ENCODE measurements at regions not wholly inside any gene's neighbourhood (a gene's known extent, or its start where the extent isn't known, plus 50 kb on each side); places are given as distances from the start of the nearest gene placed in this dataset.

DNA sequence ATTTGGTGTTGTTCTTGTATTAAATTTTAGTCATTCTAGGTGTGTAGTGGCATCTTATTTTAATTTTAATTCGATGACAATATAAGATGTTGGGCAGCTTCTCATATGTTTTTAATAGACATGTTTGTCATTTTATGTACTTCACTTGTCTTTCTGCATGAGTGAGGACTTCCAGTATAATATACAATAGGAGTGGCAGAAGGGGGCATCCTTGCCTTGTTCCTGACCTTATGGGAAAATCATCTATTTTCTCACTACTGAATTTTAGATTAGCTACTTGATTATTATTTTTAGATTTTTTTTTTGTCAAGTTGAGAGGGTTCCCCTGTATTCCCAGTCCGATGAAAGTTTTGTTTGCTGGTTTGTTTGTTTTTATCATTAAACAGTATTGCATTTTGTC, 495.2 kb upstream of the GRM3 start:
- Mint-ChIP-seq H3K4me1 (ENCODE audit: low read depth) (no peaks in the 10 kb centered on the region), H3K27me3 (ENCODE audit: low read depth) (no peaks in the 10 kb centered on the region), H3K4me3 (ENCODE audit: unreplicated experiment) (no peak overlapping the region), H3K9me3 (ENCODE audit: low read depth) (no peaks in the 10 kb centered on the region), H3K36me3 (ENCODE audit: low read depth) (no peaks in the 10 kb centered on the region), H3K27ac (ENCODE audit: unreplicated experiment) (no peak overlapping the region)
- TF ChIP-seq, protein P1, sequence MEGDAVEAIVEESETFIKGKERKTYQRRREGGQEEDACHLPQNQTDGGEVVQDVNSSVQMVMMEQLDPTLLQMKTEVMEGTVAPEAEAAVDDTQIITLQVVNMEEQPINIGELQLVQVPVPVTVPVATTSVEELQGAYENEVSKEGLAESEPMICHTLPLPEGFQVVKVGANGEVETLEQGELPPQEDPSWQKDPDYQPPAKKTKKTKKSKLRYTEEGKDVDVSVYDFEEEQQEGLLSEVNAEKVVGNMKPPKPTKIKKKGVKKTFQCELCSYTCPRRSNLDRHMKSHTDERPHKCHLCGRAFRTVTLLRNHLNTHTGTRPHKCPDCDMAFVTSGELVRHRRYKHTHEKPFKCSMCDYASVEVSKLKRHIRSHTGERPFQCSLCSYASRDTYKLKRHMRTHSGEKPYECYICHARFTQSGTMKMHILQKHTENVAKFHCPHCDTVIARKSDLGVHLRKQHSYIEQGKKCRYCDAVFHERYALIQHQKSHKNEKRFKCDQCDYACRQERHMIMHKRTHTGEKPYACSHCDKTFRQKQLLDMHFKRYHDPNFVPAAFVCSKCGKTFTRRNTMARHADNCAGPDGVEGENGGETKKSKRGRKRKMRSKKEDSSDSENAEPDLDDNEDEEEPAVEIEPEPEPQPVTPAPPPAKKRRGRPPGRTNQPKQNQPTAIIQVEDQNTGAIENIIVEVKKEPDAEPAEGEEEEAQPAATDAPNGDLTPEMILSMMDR (IDR thresholded peaks at IDR 0.05) = no peak
- DNase-seq (ENCODE audit: low spot score) = no peak

DNA sequence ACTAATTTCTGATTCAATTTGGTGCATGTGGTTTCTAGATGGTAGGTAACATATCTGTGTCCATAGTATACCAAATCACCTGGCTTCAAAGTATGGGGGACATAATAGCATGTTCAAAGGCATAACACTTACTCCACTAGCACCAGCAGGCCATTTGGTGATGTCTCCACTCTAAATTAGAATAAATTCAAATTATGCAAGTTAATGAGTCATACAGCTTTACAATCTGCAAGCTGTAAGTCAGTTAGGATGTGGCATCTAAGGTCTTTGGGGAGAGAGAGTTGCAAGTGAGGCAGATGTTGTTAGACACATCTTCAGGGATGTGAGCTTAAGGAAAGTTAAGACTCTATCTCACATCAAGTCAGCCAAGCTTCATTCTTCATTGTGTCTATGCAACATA, 506.4 kb upstream of the GRM3 start:
- H3K4me3 Mint-ChIP-seq (ENCODE audit: unreplicated experiment) = no peak overlapping the region
- H3K9me3 Mint-ChIP-seq (ENCODE audit: low read depth) = peaks cover under 1% of the 10 kb centered on the region
- no peak overlapping the region for H3K27ac Mint-ChIP-seq (ENCODE audit: unreplicated experiment)
- TF ChIP-seq, protein P1 (IDR thresholded peaks at IDR 0.05) = no peak
- DNase-seq (ENCODE audit: low spot score) = no peak
- no peaks in the 10 kb centered on the region for H3K4me1 Mint-ChIP-seq (ENCODE audit: low read depth)
- H3K36me3 Mint-ChIP-seq (ENCODE audit: low read depth) = no peaks in the 10 kb centered on the region
- H3K27me3 Mint-ChIP-seq (ENCODE audit: low read depth) = no peaks in the 10 kb centered on the region

DNA sequence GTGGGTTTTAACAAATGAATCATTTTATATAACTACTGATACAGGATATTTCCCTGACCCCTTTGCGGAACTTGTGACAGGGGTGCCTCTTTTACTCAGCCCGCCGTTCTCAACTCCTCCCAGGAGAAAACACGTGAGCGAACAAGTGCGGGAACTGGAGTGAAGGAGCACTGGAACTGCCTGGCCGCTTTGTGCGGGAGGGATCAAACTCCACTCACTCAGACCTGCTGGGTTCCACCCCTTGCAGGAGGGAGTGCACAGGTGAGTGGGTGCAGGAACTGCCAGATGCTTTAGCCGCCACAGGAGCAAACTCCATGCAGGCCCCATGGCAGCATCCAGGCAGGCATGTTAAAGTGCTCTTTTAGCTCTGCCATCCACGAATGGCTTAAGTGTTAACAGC, 513.4 kb upstream of the GRM3 start:
- H3K4me1 Mint-ChIP-seq (ENCODE audit: low read depth) = no peaks in the 10 kb centered on the region
- H3K4me3 Mint-ChIP-seq (ENCODE audit: unreplicated experiment) = no peak overlapping the region

DNA sequence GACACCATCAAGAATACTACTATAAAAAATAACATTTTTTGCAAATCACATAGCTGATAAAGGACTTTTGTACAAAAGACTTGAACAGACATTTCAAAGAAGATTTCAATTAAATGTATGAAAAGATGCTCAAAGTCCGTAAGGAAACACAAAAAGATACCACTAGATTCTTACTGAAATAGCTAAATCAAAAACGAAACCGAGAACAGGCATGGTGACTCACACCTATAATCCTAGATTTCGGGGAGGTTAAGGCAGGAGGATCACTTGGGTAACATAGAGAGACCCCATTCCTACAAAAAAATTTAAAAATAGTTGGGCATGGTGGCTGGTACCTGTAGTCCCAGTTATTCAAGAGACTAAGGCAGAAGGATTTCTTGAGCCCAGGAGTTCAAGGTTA, 520.2 kb upstream of the GRM3 start:
- Mint-ChIP-seq H3K4me1 (ENCODE audit: low read depth) (no peaks in the 10 kb centered on the region), H3K27me3 (ENCODE audit: low read depth) (peaks cover 3% of the 10 kb centered on the region), H3K9me3 (ENCODE audit: low read depth) (peaks cover 6% of the 10 kb centered on the region), H3K27ac (ENCODE audit: unreplicated experiment) (no peak overlapping the region), H3K4me3 (ENCODE audit: unreplicated experiment) (no peak overlapping the region), H3K36me3 (ENCODE audit: low read depth) (peaks cover 1% of the 10 kb centered on the region)
- TF ChIP-seq, protein P1 (IDR thresholded peaks at IDR 0.05) = no peak
- no peak for DNase-seq (ENCODE audit: low spot score)

More for the DNA sequence above, 513.4 kb upstream of the GRM3 start:
- no peaks in the 10 kb centered on the region for H3K27me3 Mint-ChIP-seq (ENCODE audit: low read depth)
- no peaks in the 10 kb centered on the region for H3K9me3 Mint-ChIP-seq (ENCODE audit: low read depth)
- peak; percentile 78 for DNase-seq (ENCODE audit: low spot score)
- H3K27ac Mint-ChIP-seq (ENCODE audit: unreplicated experiment) = no peak overlapping the region
- TF ChIP-seq, protein P1 (IDR thresholded peaks at IDR 0.05) = no peak
- H3K36me3 Mint-ChIP-seq (ENCODE audit: low read depth) = no peaks in the 10 kb centered on the region

DNA sequence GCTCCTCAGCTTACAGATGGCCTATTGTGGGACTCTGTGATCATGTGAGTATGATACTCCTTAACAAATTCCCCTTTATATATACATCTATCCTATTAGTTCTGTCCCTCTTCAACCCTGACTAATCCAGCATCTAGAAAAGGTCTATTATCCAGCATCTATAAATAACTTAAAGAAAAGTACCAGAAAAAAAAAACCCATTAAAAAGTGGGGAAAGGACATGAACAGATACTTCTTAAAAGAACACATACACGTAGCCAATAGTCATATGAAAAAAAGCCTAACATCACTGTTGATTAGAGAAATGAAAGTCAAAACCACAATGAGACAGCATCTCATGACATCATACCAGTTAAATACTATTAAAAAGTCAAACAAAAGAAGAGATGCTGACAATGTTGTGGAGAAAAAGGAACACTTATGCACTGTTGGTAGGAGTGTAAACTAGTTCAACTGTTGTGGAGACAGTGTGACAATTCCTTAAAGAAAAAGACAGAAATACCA, 549.5 kb upstream of the GRM3 start:
- no peaks in the 10 kb centered on the region for H3K36me3 Mint-ChIP-seq (ENCODE audit: low read depth)
- H3K27ac Mint-ChIP-seq (ENCODE audit: unreplicated experiment) = no peak overlapping the region
- H3K27me3 Mint-ChIP-seq (ENCODE audit: low read depth) = no peaks in the 10 kb centered on the region
- no peak for DNase-seq (ENCODE audit: low spot score)
- TF ChIP-seq, protein P1 (IDR thresholded peaks at IDR 0.05) = no peak
- no peaks in the 10 kb centered on the region for H3K4me1 Mint-ChIP-seq (ENCODE audit: low read depth)
- no peak overlapping the region for H3K4me3 Mint-ChIP-seq (ENCODE audit: unreplicated experiment)
- peaks cover 21% of the 10 kb centered on the region for H3K9me3 Mint-ChIP-seq (ENCODE audit: low read depth)
